Pancreas (tissue), 10 donors: ENCODE measurements at regions not wholly inside any gene's neighbourhood (a gene's known extent, or its start where the extent isn't known, plus 50 kb on each side); places are given as distances from the start of the nearest gene placed in this dataset.

Experiments used
- ATAC-seq, 4 donors: fragments of 200-7000 bp; cut with Tn5 transposase; one replicate each; pipeline versions ENCODE4 v1.8.0 to v1.9.1; 2020; ENCODE audit warnings: mild to moderate bottlenecking in 4 of 4, moderate library complexity in 4 of 4
- DNase-seq, 6 donors: peaks; one replicate each; pipeline ENCODE4 v3.0.0-alpha.2; 2020
- FAIRE-seq: peaks from 2 replicates; lab custom pipeline; 2012; peaks lifted over from hg19 to GRCh38; lab: Jason Lieb, UNC
- H3K27ac ChIP-seq, 4 donors: fragments of 200-600 bp; sonication (generic); 1 replicate in 3 of 4; 2 replicates in 1 of 4; pipeline versions ENCODE4 v1.5.0 to v1.8.0; 2020
- H3K27me3 ChIP-seq, 4 donors: fragments of 200-600 bp; one replicate each; pipeline ENCODE4 v1.8.0; 2021
- H3K36me3 ChIP-seq, 3 donors: fragments of 200-600 bp; sonication (generic) in 1 of 3; one replicate each; pipeline versions ENCODE4 v1.5.0 to v1.8.0; 2020 to 2021
- H3K4me1 ChIP-seq, 3 donors: fragments of 200-600 bp; one replicate each; pipeline ENCODE4 v1.8.0; 2021
- H3K4me3 ChIP-seq, 4 donors: fragments of 200-600 bp; sonication (generic) in 2 of 4; one replicate each; pipeline versions ENCODE4 v1.5.0 to v1.8.0; 2020 to 2021
- H3K9me3 ChIP-seq, 4 donors: fragments of 200-600 bp; one replicate each; pipeline ENCODE4 v1.8.0; 2021
- CTCF ChIP-seq, 4 donors: fragments of 200-600 bp; sonication (generic) in 3 of 4; IDR thresholded peaks; one replicate each; pipeline versions ENCODE4 v1.5.0 to v1.8.0; 2021; ENCODE audit warnings: antibody characterized with exemption in 4 of 4
- WGBS, 2 donors: extraction: QIAGEN DNeasy Blood & Tissue Kit; methylation state at CpG; one replicate each; pipeline ENCODE4 v1.1.7; 2013; 5-methylcytosine and 5-hydroxymethylcytosine counted together
- intact Hi-C, 3 donors: fragments of 100-400 bp; cut with DNase I; formaldehyde crosslinking; loops; one replicate each; pipeline versions ENCODE4 v1.11.1 to v1.14.2; 2022
- donor health status: healthy with polysubstance abuse.
- donor health status: DM: no; HTN: no; CAD: no; lungs with moderate emphysema.
- donor health status: DM: no; HTN: no; CAD: no.
- donor health status: control.
- donor health status: control.
- donor health status: Bipolar disorder and iron deficiency.
- donor health status: DM: yes; HTN: yes; CAD: no.
- donor health status: DM: no; HTN: no; CAD: no.
- donor health status: DM: no; HTN: no; CAD: no.
- donor health status: DM: yes; HTN: yes; CAD: no.

DNA sequence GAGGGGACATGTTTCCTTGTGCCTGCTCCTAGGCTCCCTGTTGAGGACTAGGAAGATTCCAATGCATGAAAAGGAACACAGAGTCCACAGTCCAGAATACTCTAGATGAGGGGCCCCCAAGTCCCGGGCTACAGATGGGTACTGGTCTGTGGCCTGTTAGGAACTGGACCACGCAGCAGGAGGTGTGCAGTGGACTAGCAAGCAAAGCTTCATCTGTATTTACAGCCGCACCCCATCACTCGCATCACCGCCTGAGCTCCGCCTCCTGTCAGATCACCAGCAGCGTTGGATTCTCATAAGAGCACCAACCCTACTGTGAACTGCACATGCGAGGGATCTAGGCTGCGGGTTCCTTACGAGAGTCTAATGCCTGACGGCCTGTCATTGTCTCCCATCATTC is 233.0 kb upstream of the MKLN1 start:
- ATAC-seq (no peak), DNase-seq (no peak), FAIRE-seq (no peak)
- peaks cover 22 to 55% (median 22%) of the 10 kb centered on the region in 3 donors for H3K4me1 ChIP-seq
- WGBS, 2 donors, result 95 to 97% methylated on average over 11 of the region's 11 CpGs
- H3K27ac ChIP-seq, result no peak overlapping the region
- intact Hi-C loops, result no loop called here
- H3K36me3 ChIP-seq, result no peaks in the 10 kb centered on the region
- no peaks in the 10 kb centered on the region for H3K9me3 ChIP-seq
- no peak for TF ChIP-seq CTCF (IDR thresholded peaks at IDR 0.05)
- no peak overlapping the region for H3K4me3 ChIP-seq
- no peaks in the 10 kb centered on the region for H3K27me3 ChIP-seq

GRCh38 chr7:131095346-131095745 is 232.3 kb upstream of the MKLN1 start:
- no peaks in the 10 kb centered on the region for H3K36me3 ChIP-seq
- FAIRE-seq (no peak), DNase-seq (no peak), ATAC-seq (no peak)
- H3K4me1 ChIP-seq, result peaks cover 15 to 50% (median 22%) of the 10 kb centered on the region in 3 donors
- H3K4me3 ChIP-seq, result no peak overlapping the region
- no peak for TF ChIP-seq CTCF (IDR thresholded peaks at IDR 0.05)
- 90% methylated on average over 7 of the region's 7 CpGs for WGBS, 2 donors
- no peaks in the 10 kb centered on the region for H3K27me3 ChIP-seq
- intact Hi-C loops, result no loop called here
- no peak overlapping the region for H3K27ac ChIP-seq
- H3K9me3 ChIP-seq, result no peaks in the 10 kb centered on the region

DNA sequence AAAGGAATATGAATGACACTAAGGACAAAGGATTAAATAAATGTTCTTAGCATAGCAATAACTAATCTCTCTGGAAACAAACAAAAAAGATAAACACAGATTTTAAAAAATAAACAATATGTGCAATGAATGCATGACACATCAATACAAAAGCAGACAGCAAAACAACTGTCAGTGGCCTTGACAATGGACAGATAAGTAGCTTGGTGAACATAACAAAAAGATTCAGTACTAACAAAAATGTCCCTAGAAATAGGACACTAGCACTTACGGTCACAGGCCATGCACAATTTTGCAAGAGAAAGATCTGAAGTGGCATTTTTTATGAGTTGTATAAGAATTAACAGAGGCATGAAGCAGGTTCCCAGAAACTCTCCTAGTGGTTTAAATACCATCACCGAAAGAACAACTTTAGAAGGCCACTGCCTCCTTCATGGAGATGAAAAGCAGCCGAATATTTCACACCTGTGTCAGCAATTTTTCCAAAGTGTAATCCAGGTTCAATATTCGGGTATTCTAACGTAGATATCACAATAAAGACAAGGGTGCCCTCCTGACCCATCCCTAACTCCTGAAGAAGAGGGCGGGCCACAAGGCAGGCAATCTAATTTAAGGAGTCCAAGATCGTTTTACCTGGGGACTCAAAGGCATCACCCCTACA is 231.3 kb upstream of the MKLN1 start:
- DNase-seq, result no peak
- Histone ChIP-seq H3K36me3 (no peaks in the 10 kb centered on the region), H3K27me3 (no peaks in the 10 kb centered on the region), H3K9me3 (no peaks in the 10 kb centered on the region), H3K4me1 (peaks cover 14 to 40% (median 17%) of the 10 kb centered on the region in 3 donors), H3K4me3 (no peak overlapping the region), H3K27ac (no peak overlapping the region)
- peak in 1 of 4 donors; percentile 5 for ATAC-seq
- WGBS, 2 donors, result 59 to 60% methylated on average over 7 of the region's 7 CpGs
- FAIRE-seq, result no peak
- intact Hi-C loops, result no loop called here
- no peak for TF ChIP-seq CTCF (IDR thresholded peaks at IDR 0.05)

DNA sequence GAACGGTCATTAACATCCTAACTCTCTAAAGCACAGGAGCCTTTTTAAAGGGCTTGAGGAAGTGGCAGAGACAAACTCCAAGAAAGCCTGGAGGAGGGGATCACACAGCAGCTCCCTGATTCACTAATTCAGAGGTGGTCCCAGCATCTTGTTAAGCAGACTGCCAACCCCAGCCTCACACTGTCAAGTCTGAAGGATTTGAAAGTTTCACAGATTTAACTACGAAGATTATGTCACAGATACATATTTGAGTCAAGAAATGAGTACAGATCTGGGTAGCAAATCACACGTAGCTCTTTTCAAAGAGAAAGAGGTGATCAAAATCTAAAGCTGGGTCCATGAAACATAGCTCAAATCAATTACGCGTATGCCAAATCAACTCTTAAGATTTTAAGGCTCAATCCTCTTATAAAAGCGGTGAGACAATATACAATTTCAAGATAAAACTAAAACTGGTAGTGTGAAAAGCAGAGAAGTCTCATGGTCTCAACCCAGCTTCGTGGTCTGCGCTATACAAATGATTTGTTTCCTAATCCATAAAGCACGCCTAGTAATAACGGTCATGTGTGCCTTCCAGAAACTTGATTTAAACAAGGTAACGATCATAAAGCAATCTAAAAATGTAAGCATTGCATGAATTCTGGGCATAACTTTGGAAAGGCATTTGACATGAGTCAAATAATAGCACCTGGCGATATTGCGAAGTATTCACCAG is 229.9 kb upstream of the MKLN1 start:
- H3K4me1 ChIP-seq, result peaks cover 8 to 29% (median 12%) of the 10 kb centered on the region in 3 donors
- DNase-seq (no peak), FAIRE-seq (no peak), ATAC-seq (no peak)
- H3K27ac ChIP-seq, result no peak overlapping the region
- no peaks in the 10 kb centered on the region for H3K9me3 ChIP-seq
- no peaks in the 10 kb centered on the region for H3K36me3 ChIP-seq
- no peaks in the 10 kb centered on the region for H3K27me3 ChIP-seq
- WGBS, 2 donors, result 77 to 82% methylated on average over 13 of the region's 13 CpGs
- intact Hi-C loops, result no loop called here
- TF ChIP-seq CTCF (IDR thresholded peaks at IDR 0.05), result no peak
- no peak overlapping the region for H3K4me3 ChIP-seq

DNA sequence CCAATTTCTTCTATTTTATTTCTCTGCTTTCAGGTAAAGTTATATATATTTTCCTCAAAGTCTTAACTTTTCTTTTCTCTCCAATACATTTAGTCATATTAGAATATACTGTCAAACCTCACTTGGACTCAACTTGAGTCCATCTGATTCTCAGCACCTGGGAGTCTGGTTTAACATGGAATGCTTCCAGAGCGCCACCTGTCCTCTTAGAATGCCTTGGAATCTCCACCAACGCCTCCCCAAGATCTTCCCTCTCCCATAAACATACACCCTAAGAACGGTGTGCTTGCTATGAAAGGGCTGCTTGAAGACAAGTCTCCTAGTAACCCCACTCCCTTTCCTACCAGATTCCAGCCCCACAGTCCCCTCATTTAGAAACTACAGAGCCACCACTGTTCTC is 229.1 kb upstream of the MKLN1 start:
- intact Hi-C loops, result no loop called here
- Histone ChIP-seq H3K4me1 (peaks cover 6 to 29% (median 12%) of the 10 kb centered on the region in 3 donors), H3K9me3 (no peaks in the 10 kb centered on the region), H3K36me3 (no peaks in the 10 kb centered on the region), H3K27ac (no peak overlapping the region), H3K4me3 (no peak overlapping the region), H3K27me3 (no peaks in the 10 kb centered on the region)
- TF ChIP-seq CTCF (IDR thresholded peaks at IDR 0.05), result no peak
- no peak for FAIRE-seq
- peak; percentile 17 to 46 (median 44) for ATAC-seq
- 42 to 46% methylated on average over 3 of the region's 3 CpGs for WGBS, 2 donors
- DNase-seq, result no peak
